ENCODE measurements at regions not wholly inside any gene's neighbourhood (a gene's known extent, or its start where the extent isn't known, plus 50 kb on each side); places are given as distances from the start of the nearest gene placed in this dataset.
A peak's percentile ranks its signal among the peaks of the same experiment; 100 is the strongest.

- no peak overlapping the region for H3K27ac ChIP-seq (ENCODE audit: poor library complexity, severe bottlenecking)
- DNase-seq (ENCODE audit: low spot score) (no peak), ATAC-seq (ENCODE audit: low read depth) (no peak)
- no peaks in the 10 kb centered on the region for H3K4me1 ChIP-seq (ENCODE audit: insufficient read depth, poor library complexity, severe bottlenecking)
- no peaks in the 10 kb centered on the region for H3K36me3 ChIP-seq (ENCODE audit: low read depth)
- no peaks in the 10 kb centered on the region for H3K27me3 ChIP-seq (ENCODE audit: insufficient read depth, poor library complexity, severe bottlenecking)
- H3K9me3 ChIP-seq (ENCODE audit: severe bottlenecking) = no peaks in the 10 kb centered on the region
- no peak overlapping the region for H3K4me3 ChIP-seq (ENCODE audit: severe bottlenecking)
- no peak for TF ChIP-seq CTCF (IDR thresholded peaks at IDR 0.05; ENCODE audit: poor library complexity, severe bottlenecking)
These were observed 178.0 kb downstream of the KATNIP start for GRCh38 chr16:27727941-27728340.

GRCh38 chr16:27728691-27729090 lies 178.7 kb downstream of the KATNIP start:
- no peak for DNase-seq (ENCODE audit: low spot score)
- Histone ChIP-seq H3K27ac (ENCODE audit: poor library complexity, severe bottlenecking) (no peak overlapping the region), H3K4me3 (ENCODE audit: severe bottlenecking) (no peak overlapping the region), H3K36me3 (ENCODE audit: low read depth) (no peaks in the 10 kb centered on the region), H3K4me1 (ENCODE audit: insufficient read depth, poor library complexity, severe bottlenecking) (no peaks in the 10 kb centered on the region), H3K9me3 (ENCODE audit: severe bottlenecking) (no peaks in the 10 kb centered on the region), H3K27me3 (ENCODE audit: insufficient read depth, poor library complexity, severe bottlenecking) (no peaks in the 10 kb centered on the region)
- ATAC-seq (ENCODE audit: low read depth) = peak; percentile 65
- no peak for TF ChIP-seq CTCF (IDR thresholded peaks at IDR 0.05; ENCODE audit: poor library complexity, severe bottlenecking)

- no peaks in the 10 kb centered on the region for H3K4me1 ChIP-seq (ENCODE audit: insufficient read depth, poor library complexity, severe bottlenecking)
- no peaks in the 10 kb centered on the region for H3K36me3 ChIP-seq (ENCODE audit: low read depth)
- no peak overlapping the region for H3K4me3 ChIP-seq (ENCODE audit: severe bottlenecking)
- H3K27ac ChIP-seq (ENCODE audit: poor library complexity, severe bottlenecking) = no peak overlapping the region
- no peaks in the 10 kb centered on the region for H3K9me3 ChIP-seq (ENCODE audit: severe bottlenecking)
- TF ChIP-seq CTCF (IDR thresholded peaks at IDR 0.05; ENCODE audit: poor library complexity, severe bottlenecking) = no peak
- no peak for ATAC-seq (ENCODE audit: low read depth)
- DNase-seq (ENCODE audit: low spot score) = no peak
- H3K27me3 ChIP-seq (ENCODE audit: insufficient read depth, poor library complexity, severe bottlenecking) = no peaks in the 10 kb centered on the region
These were observed 179.8 kb downstream of the KATNIP start for GRCh38 chr16:27729516-27730304.

- H3K27me3 ChIP-seq (ENCODE audit: insufficient read depth, poor library complexity, severe bottlenecking) = no peaks in the 10 kb centered on the region
- no peaks in the 10 kb centered on the region for H3K9me3 ChIP-seq (ENCODE audit: severe bottlenecking)
- TF ChIP-seq CTCF (IDR thresholded peaks at IDR 0.05; ENCODE audit: poor library complexity, severe bottlenecking) = no peak
- H3K27ac ChIP-seq (ENCODE audit: poor library complexity, severe bottlenecking) = no peak overlapping the region
- no peaks in the 10 kb centered on the region for H3K4me1 ChIP-seq (ENCODE audit: insufficient read depth, poor library complexity, severe bottlenecking)
- H3K4me3 ChIP-seq (ENCODE audit: severe bottlenecking) = no peak overlapping the region
- DNase-seq (ENCODE audit: low spot score) (no peak), ATAC-seq (ENCODE audit: low read depth) (no peak)
- H3K36me3 ChIP-seq (ENCODE audit: low read depth) = no peaks in the 10 kb centered on the region
These were observed 180.8 kb downstream of the KATNIP start for GRCh38 chr16:27730661-27731210.

GRCh38 chr16:27735031-27735430 lies 185.1 kb downstream of the KATNIP start:
- no peak for TF ChIP-seq CTCF (IDR thresholded peaks at IDR 0.05; ENCODE audit: poor library complexity, severe bottlenecking)
- DNase-seq (ENCODE audit: low spot score) (no peak), ATAC-seq (ENCODE audit: low read depth) (no peak)
- H3K9me3 ChIP-seq (ENCODE audit: severe bottlenecking) = no peaks in the 10 kb centered on the region
- no peaks in the 10 kb centered on the region for H3K4me1 ChIP-seq (ENCODE audit: insufficient read depth, poor library complexity, severe bottlenecking)
- no peaks in the 10 kb centered on the region for H3K27me3 ChIP-seq (ENCODE audit: insufficient read depth, poor library complexity, severe bottlenecking)
- H3K4me3 ChIP-seq (ENCODE audit: severe bottlenecking) = no peak overlapping the region
- no peak overlapping the region for H3K27ac ChIP-seq (ENCODE audit: poor library complexity, severe bottlenecking)
- no peaks in the 10 kb centered on the region for H3K36me3 ChIP-seq (ENCODE audit: low read depth)

All from RWPE2 (cell line).